Stimulated activated naive CD8-positive, alpha-beta T cell treated with anti-CD3 and anti-CD28 coated beads, Interleukin-15, Interleukin-2, amounts not matched to agents 100 U/mL and 50 U/mL, for 24 hours (primary cell): ENCODE measurements at regions not wholly inside any gene's neighbourhood (a gene's known extent, or its start where the extent isn't known, plus 50 kb on each side); places are given as distances from the start of the nearest gene placed in this dataset.

Source experiments
- ATAC-seq: fragments of 150-1000 bp; cut with Tn5 transposase; one replicate; pipeline ENCODE4 v1.10.0; 2021
- DNase-seq: peaks from one replicate; pipeline ENCODE4 v3.0.0; 2021

- DNase-seq (no peak), ATAC-seq (no peak)
These were observed 582.6 kb downstream of the NR2F1-AS1 start for GRCh38 chr5:92998456-92998855.

- DNase-seq (no peak), ATAC-seq (no peak)
These were observed 586.6 kb downstream of the NR2F1-AS1 start for GRCh38 chr5:92994392-92994791.

GRCh38 chr5:92992073-92992472 is 588.9 kb downstream of the NR2F1-AS1 start:
- ATAC-seq (no peak), DNase-seq (no peak)

- no peak for DNase-seq
- no peak for ATAC-seq
These were observed 589.4 kb downstream of the NR2F1-AS1 start for GRCh38 chr5:92991581-92992067.

GRCh38 chr5:92990771-92991170 is 590.2 kb downstream of the NR2F1-AS1 start:
- DNase-seq (no peak), ATAC-seq (no peak)

- no peak for ATAC-seq
- no peak for DNase-seq
These were observed 600.0 kb downstream of the NR2F1-AS1 start for GRCh38 chr5:92981001-92981400.

GRCh38 chr5:92980491-92980890 is 600.5 kb downstream of the NR2F1-AS1 start:
- ATAC-seq, result no peak

DNA sequence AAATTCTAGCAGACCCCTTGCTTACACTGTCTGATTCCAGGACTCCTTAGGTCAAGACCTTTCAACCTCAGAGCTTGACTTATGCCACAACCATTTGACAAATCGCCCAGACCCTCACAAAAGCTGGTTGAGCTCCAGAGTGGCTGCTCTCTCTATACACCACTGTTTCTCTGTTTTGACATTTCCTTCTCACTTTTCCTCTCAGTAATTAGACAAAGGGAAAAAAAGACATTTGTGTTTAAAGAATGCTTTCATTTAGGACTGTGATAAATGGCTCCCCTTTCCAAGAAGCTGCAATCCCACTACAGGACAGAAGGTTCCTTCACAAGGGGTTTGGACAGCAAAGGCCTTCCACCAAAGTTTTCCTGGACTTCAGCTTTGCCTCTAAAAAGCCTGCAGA is 601.3 kb downstream of the NR2F1-AS1 start:
- DNase-seq (no peak), ATAC-seq (no peak)

More at GRCh38 chr5:92980491-92980890, 600.5 kb downstream of the NR2F1-AS1 start:
- DNase-seq, result no peak

- no peak for ATAC-seq
- no peak for DNase-seq
These were observed 603.0 kb downstream of the NR2F1-AS1 start for GRCh38 chr5:92977846-92978540.

DNA sequence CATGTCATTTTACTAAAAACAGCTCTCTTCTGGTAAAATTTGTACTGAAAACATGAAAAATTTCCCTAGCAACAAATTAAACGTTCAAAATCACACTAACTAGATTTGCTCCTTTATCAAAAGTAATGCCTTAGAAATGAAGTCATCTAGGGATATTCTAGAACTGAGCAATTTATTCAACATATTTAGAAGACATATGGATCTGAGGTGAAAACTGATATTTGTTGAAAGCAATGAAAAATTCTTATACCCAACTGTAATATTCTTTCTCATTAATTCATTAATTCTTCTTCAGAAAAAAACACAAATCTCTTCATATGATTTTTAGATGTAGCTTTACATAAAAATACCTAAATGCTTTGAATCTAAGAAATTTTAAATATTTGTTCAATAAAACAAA is 604.9 kb downstream of the NR2F1-AS1 start:
- DNase-seq, result no peak
- no peak for ATAC-seq

DNA sequence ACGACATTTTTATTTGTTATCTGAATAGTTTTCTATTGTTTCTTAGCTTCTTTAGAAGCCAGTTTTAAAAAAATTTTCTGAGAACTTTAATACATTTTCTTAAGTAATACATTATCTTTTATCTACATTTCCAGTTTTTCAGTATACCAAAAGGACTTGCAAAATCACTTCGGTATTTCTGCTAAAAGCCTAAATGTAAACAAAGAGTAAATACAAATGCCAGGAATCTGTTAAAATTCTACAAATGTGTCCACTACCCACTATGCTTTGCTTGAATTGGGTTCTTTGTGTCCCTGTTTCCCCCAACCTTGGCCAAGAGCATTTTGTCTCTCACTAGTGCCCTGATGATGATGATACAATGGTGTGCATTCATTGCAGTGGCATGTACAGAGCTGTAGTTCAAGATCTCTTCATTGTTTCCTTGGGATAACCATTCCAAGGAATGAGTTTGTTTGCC is 611.2 kb downstream of the NR2F1-AS1 start:
- no peak for DNase-seq
- ATAC-seq, result no peak

- DNase-seq (no peak), ATAC-seq (no peak)
These were observed 611.7 kb downstream of the NR2F1-AS1 start for GRCh38 chr5:92969191-92969780.

DNA sequence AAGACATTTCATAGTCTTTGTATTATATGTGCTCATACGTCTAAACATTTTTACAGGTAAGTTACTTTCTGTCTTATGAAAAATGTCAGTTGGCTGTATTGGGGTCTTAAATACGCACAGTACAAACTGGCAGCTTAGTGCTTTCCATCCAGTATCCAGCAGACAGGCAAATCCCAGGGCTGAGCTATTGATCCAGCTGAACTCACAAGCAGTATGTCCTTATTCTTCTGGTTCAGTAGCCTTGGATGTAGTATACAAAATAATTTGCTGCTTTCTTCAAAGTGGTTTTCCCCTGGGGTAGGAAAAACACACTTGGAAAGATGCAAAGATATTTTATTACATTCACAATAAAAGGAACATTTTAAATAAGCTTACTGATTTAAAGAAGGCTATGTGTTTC is 617.2 kb downstream of the NR2F1-AS1 start:
- ATAC-seq, result no peak
- DNase-seq, result no peak

- DNase-seq (no peak), ATAC-seq (no peak)
These were observed 618.3 kb downstream of the NR2F1-AS1 start for GRCh38 chr5:92962752-92963151.

- no peak for ATAC-seq
- DNase-seq, result no peak
These were observed 624.1 kb downstream of the NR2F1-AS1 start for GRCh38 chr5:92956886-92957285.

DNA sequence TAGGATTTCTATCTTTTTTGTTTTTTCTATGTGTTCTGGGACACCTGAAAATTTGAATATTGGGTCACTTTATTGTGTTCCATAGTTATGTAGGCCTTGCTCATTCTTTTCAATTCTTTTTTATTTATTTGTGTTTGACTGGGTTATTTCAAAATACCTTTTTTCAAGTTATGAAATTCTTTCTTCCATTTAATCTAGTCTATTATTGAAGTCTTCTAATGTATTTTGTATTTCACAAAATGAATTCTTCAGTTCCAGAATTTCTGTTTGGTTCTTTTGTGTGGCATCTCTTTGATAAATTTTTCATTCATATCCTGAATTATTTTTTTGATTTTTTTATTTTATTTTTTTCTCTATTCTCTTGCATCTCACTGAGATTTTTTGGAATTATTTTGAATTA is 628.8 kb downstream of the NR2F1-AS1 start:
- no peak for DNase-seq
- no peak for ATAC-seq

- DNase-seq (no peak), ATAC-seq (no peak)
These were observed 629.3 kb downstream of the NR2F1-AS1 start for GRCh38 chr5:92951746-92952145.

DNA sequence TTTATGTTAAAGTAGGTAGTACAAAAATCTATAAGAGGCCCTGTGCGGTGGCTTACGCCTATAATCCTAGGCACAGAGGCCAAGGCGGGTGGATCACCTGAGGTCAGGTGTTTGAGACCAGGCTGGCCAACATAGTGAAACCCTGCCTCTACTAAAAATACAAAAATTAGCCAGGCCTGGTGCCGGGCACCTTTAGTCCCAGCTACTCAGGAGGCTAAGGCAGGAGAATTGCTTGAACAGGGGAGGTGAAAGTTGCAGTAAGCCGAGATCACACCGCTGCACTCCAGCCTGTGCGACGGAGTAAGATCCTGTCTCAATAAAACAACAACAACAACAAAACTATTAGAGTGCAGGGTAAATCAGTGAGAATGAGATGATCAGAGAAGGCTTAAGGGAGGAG is 634.5 kb downstream of the NR2F1-AS1 start:
- no peak for DNase-seq
- ATAC-seq, result no peak

- ATAC-seq (no peak), DNase-seq (no peak)
These were observed 635.4 kb downstream of the NR2F1-AS1 start for GRCh38 chr5:92945605-92946097.

DNA sequence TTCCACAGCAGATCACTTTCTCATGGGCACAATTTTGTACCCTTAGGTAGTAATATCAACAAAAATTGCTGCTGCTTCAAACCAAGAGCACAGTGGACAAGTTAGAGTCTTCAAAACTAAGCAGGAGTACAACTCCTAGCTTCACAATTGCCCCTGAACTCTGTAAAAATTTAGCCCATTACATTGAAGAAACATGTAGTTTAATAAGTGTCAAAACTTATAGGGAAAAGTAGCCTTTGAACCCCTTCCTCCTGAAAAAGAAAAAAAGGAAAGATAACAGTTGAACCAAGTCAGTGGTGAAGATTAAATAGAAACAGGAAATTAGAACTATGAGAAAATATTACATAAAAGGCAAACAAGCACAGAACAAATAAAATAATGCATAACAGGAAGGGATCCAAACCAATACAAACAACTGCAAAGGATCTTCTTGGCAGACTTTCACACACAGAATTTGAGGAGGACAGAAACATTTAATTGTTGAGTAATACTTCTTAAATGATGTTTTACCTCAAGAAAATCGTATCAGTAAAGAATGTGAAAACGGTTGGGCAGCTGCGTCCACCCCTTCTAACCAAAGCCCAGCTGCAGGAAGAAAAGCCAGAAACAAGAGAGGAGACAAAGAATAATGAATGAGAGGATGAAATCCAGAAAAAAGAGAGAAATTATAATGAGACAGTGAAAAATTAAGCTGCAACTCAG is 636.0 kb downstream of the NR2F1-AS1 start:
- DNase-seq (no peak), ATAC-seq (no peak)

GRCh38 chr5:92944337-92944736 is 636.7 kb downstream of the NR2F1-AS1 start:
- DNase-seq (no peak), ATAC-seq (no peak)

DNA sequence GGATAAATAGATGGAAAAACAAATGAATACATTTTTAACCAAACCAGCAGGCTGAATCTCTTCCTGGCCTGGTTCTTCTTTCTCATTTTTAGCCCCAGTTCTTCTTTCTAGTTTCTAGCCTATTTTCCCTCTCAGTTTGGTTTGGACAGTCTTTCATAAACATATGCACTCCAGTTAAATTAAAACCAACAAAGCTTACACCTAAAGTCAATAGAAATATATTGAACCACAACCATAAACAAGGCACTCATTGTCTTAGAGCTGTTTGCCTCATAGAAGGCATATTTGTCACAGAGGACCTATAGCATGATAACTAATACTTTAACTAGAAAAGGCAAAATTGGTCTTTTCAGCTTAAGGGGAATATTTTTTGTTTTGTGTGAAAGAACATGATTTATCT is 638.3 kb downstream of the NR2F1-AS1 start:
- ATAC-seq (no peak), DNase-seq (no peak)

DNA sequence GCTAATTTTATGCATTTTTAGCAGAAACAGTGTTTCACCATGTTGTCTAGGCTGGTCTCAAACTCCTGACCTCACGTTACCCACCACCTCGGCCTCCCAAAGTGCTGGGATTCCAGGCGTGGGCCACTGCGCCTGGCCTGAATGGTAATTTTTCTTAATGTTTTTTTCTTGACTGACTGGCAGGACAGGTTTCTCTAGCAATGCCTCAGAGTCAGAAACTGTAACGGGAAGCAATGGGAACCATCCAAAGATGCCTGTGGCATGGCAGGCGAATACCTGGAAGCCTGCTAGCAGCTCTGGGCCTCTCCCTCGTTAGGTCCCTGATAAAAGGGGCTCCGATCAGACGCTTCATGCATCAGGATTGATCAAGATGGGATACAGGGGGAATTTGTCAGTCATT is 639.2 kb downstream of the NR2F1-AS1 start:
- ATAC-seq (no peak), DNase-seq (no peak)
